ENCODE measurements at regions not wholly inside any gene's neighbourhood (a gene's known extent, or its start where the extent isn't known, plus 50 kb on each side); places are given as distances from the start of the nearest gene placed in this dataset.

- dilution Hi-C loops (cut with MboI; ENCODE audit: extremely low pct_ligation_motif_present, low sequenced_read_pairs) = no loop called here
- H2AFZ ChIP-seq (ENCODE audit: low read depth, low read length) = no peak overlapping the region
- CTCF ChIA-PET = no interaction called here
These were observed 110.3 kb downstream of the COL6A6 start for GRCh38 chr3:130627143-130627855.

More at GRCh38 chr3:130627143-130627855, 110.3 kb downstream of the COL6A6 start:
- H3K79me2 ChIP-seq (ENCODE audit: control insufficient read depth, insufficient read depth, low read length) = no peaks in the 10 kb centered on the region
- H3K4me3 ChIP-seq (replicated peaks in 1 of 3; ENCODE audit: insufficient read depth in 1 of 3, low read depth in 1 of 3, low read length in 3 of 3) = no peak overlapping the region
- POLR2A ChIA-PET = no interaction called here
- DNase-seq (ENCODE audit: low read depth, low spot score) (no peak), FAIRE-seq (no peak)
- H3K9me1 ChIP-seq (replicated peaks; ENCODE audit: control insufficient read depth, extremely low read depth, insufficient read depth, low read length) = no peaks in the 10 kb centered on the region
- H3K4me1 ChIP-seq (ENCODE audit: control insufficient read depth, extremely low read depth, insufficient read depth, low read length) = no peaks in the 10 kb centered on the region
- no peaks in the 10 kb centered on the region for H3K9me3 ChIP-seq (replicated peaks; ENCODE audit: control insufficient read depth, insufficient read depth, low read length)
- no peaks in the 10 kb centered on the region for H4K20me1 ChIP-seq (replicated peaks; ENCODE audit: control insufficient read depth, extremely low read depth, insufficient read depth, low read length)
- no peaks in the 10 kb centered on the region for H3K27me3 ChIP-seq (ENCODE audit: control insufficient read depth in 2 of 2, insufficient read depth in 2 of 2, low read length in 2 of 2)
- H3K36me3 ChIP-seq (ENCODE audit: control insufficient read depth in 2 of 2, extremely low read depth in 1 of 2, insufficient read depth in 2 of 2, low read length in 2 of 2) = no peaks in the 10 kb centered on the region
- no TSS peak for BruUV-seq (replicated peaks)
- H3K9ac ChIP-seq (replicated peaks; ENCODE audit: extremely low read depth, insufficient read depth, low read length) = no peak overlapping the region
- H3K27ac ChIP-seq (ENCODE audit: insufficient read depth, low read depth, low read length) = no peak overlapping the region
- no peak overlapping the region for H3K4me2 ChIP-seq (ENCODE audit: insufficient read depth, low read length)
- no peak for TF ChIP-seq MAX (IDR thresholded peaks at IDR 0.05; ENCODE audit: insufficient read depth, insufficient read length)
- no peak for TF ChIP-seq POLR2A (IDR thresholded peaks at IDR 0.05; ENCODE audit: low read depth, low read length)
- TF ChIP-seq MYC (IDR thresholded peaks at IDR 0.05; ENCODE audit: low read depth, low read length) = no peak
- no peak for TF ChIP-seq FOS (IDR thresholded peaks at IDR 0.05; ENCODE audit: borderline replicate concordance, insufficient read depth, low read length)
- no peak for TF ChIP-seq POLR2AphosphoS5 (IDR thresholded peaks at IDR 0.05; ENCODE audit: insufficient read depth, low read depth, low read length)
- no peak for TF ChIP-seq EZH2 (IDR thresholded peaks at IDR 0.05; ENCODE audit: borderline replicate concordance, low read depth, low read length, severe bottlenecking)
- TF ChIP-seq CTCF (IDR thresholded peaks at IDR 0.05; ENCODE audit: extremely low read depth in 1 of 2, insufficient read depth in 1 of 2, low read depth in 1 of 2, low read length in 2 of 2) = no peak
- no peak for TF ChIP-seq JUN (IDR thresholded peaks at IDR 0.05; ENCODE audit: borderline replicate concordance, insufficient read depth, insufficient read length, low read depth)
- TF ChIP-seq GATA2 (IDR thresholded peaks at IDR 0.05; ENCODE audit: insufficient read depth, insufficient read length, low read depth, low read length) = no peak
- intact Hi-C loops (cut with micrococcal nuclease) = no loop called here
